OCI-LY3 (cell line): ENCODE measurements at regions not wholly inside any gene's neighbourhood (a gene's known extent, or its start where the extent isn't known, plus 50 kb on each side); places are given as distances from the start of the nearest gene placed in this dataset.
"Not testable (repeated sequence)": the region's sequence is repeated elsewhere in the genome, so short reads cannot be mapped to it uniquely, and the experiment has no call there.

Experiments used
- H2AFZ ChIP-seq: fragments of 200-600, 300-600 bp; shearing (Covaris generic); 2 replicates; pipeline ENCODE4 v1.6.0; 2014; ENCODE audit warnings: antibody characterized with exemption, low read depth, low read length
- H3K27ac ChIP-seq: fragments of 200-600, 300-600 bp; sonication (generic); 2 replicates; pipeline ENCODE4 v1.5.1; 2014; ENCODE audit warnings: mild to moderate bottlenecking, low read length, moderate library complexity, mixed read lengths
- H3K27me3 ChIP-seq: fragments of 200-600, 300-600 bp; sonication (generic); 2 replicates; pipeline ENCODE4 v1.6.1; 2014; ENCODE audit warnings: low read depth, low read length, mixed read lengths
- H3K36me3 ChIP-seq: fragments of 200-600, 300-600 bp; sonication (generic); replicated peaks from 2 replicates; pipeline ENCODE3; 2014; ENCODE audit warnings: low read depth, low read length, mixed read lengths
- H3K4me1 ChIP-seq: fragments of 300-600, 200-600 bp; sonication (generic); 2 replicates; pipeline ENCODE4 v1.6.1; 2014; ENCODE audit warnings: low read length, mixed read lengths
- H3K4me2 ChIP-seq: fragments of 200-600, 300-600 bp; sonication (generic); 2 replicates; pipeline ENCODE4 v1.6.1; 2014; ENCODE audit warnings: low read length, mixed read lengths
- H3K4me3 ChIP-seq: fragments of 300-600, 200-600 bp; sonication (generic); 2 replicates; pipeline ENCODE4 v1.5.1; 2014; ENCODE audit warnings: antibody characterized with exemption, mild to moderate bottlenecking, low read length, moderate library complexity
- H3K79me2 ChIP-seq: fragments of 300-600, 200-600 bp; shearing (Covaris generic); 2 replicates; pipeline ENCODE4 v1.6.1; 2014; ENCODE audit warnings: mild to moderate bottlenecking, low read length, mixed read lengths
- H3K9ac ChIP-seq: fragments of 300-600, 200-600 bp; shearing (Covaris generic); 2 replicates; pipeline ENCODE4 v1.6.0; 2014; ENCODE audit warnings: mild to moderate bottlenecking, low read length, moderate library complexity
- H3K9me3 ChIP-seq: fragments of 200-600, 300-600 bp; shearing (Covaris generic); 2 replicates; pipeline ENCODE4 v1.6.1; 2014; ENCODE audit warnings: low read length, mixed read lengths; ENCODE audit not compliant: insufficient read depth
- H4K20me1 ChIP-seq: fragments of 200-600, 300-600 bp; sonication (generic); 2 replicates; pipeline ENCODE4 v1.6.1; 2016; ENCODE audit warnings: low read length, mixed read lengths; ENCODE audit not compliant: insufficient read depth
- CTCF ChIP-seq: fragments of 200-600, 300-600 bp; sonication (generic); IDR thresholded peaks from 2 replicates; pipeline ENCODE4 v1.5.1; 2014; ENCODE audit warnings: antibody characterized with exemption, low read length, low read depth
- EZH2phosphoT487 ChIP-seq: fragments of 200-600 bp; shearing (Covaris generic); IDR thresholded peaks from 2 replicates; pipeline ENCODE4 v1.6.1; 2018; ENCODE audit warnings: antibody characterized with exemption, mixed run types, low read depth

- no peak overlapping the region for H3K27ac ChIP-seq
- H3K4me1 ChIP-seq = no peaks in the 10 kb centered on the region
- H3K4me3 ChIP-seq = no peak overlapping the region
- TF ChIP-seq CTCF = no peak
- no peak overlapping the region for H2AFZ ChIP-seq
- no peaks in the 10 kb centered on the region for H3K27me3 ChIP-seq
- H4K20me1 ChIP-seq = no peaks in the 10 kb centered on the region
- no peaks in the 10 kb centered on the region for H3K36me3 ChIP-seq
- no peak overlapping the region for H3K4me2 ChIP-seq
- H3K9ac ChIP-seq = no peak overlapping the region
- no peaks in the 10 kb centered on the region for H3K79me2 ChIP-seq
- no peaks in the 10 kb centered on the region for H3K9me3 ChIP-seq
Measured at GRCh38 chr5:10017786-10018185, 231.9 kb downstream of the ATPSCKMT start.

- H3K4me2 ChIP-seq, H3K4me1 ChIP-seq, H3K27ac ChIP-seq, H3K79me2 ChIP-seq, H4K20me1 ChIP-seq, H3K27me3 ChIP-seq, H3K36me3 ChIP-seq, H3K4me3 ChIP-seq, H3K9me3 ChIP-seq, H2AFZ ChIP-seq, H3K9ac ChIP-seq: not testable (repeated sequence)
Measured at GRCh38 chr5:10016559-10016958, 233.1 kb downstream of the ATPSCKMT start.

GRCh38 chr5:10015681-10016080, 234.0 kb downstream of the ATPSCKMT start:
- not testable (repeated sequence) for H3K36me3 ChIP-seq, H3K27ac ChIP-seq, H3K79me2 ChIP-seq, H3K9me3 ChIP-seq, H4K20me1 ChIP-seq, H3K9ac ChIP-seq, H2AFZ ChIP-seq, H3K4me1 ChIP-seq, H3K27me3 ChIP-seq, H3K4me3 ChIP-seq, H3K4me2 ChIP-seq

- Histone ChIP-seq H3K27ac (no peak overlapping the region), H3K4me2 (no peak overlapping the region), H3K4me1 (no peaks in the 10 kb centered on the region), H3K4me3 (no peak overlapping the region), H3K9me3 (no peaks in the 10 kb centered on the region), H2AFZ (no peak overlapping the region), H4K20me1 (no peaks in the 10 kb centered on the region), H3K36me3 (no peaks in the 10 kb centered on the region), H3K9ac (no peak overlapping the region), H3K27me3 (no peaks in the 10 kb centered on the region), H3K79me2 (no peaks in the 10 kb centered on the region)
- TF ChIP-seq EZH2phosphoT487 (no peak), CTCF (no peak)
Measured at GRCh38 chr5:10009802-10010201, 239.9 kb downstream of the ATPSCKMT start.

DNA sequence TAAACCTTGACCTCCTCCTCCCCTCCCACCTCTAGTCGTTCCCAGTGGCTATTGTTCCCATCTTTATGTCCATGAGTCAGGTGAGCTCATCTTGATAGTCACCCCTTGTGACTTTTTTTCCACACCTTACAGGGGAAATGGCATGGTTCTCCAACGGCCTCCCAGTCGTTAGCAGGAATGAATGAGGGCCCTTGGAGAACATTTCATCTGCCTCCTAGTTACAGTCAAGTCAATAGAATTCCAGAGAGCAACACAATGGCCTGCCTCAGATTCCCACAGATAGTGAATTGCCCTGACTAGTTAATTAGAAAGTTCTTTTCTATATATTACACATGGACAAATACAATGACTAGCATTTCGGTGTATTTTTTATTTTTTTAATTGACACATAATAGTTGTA, 262.6 kb downstream of the ATPSCKMT start:
- no peak overlapping the region for H3K4me2 ChIP-seq
- no peaks in the 10 kb centered on the region for H3K79me2 ChIP-seq
- no peak overlapping the region for H3K9ac ChIP-seq
- no peak overlapping the region for H3K27ac ChIP-seq
- no peaks in the 10 kb centered on the region for H3K4me1 ChIP-seq
- TF ChIP-seq CTCF (no peak), EZH2phosphoT487 (no peak)
- no peaks in the 10 kb centered on the region for H3K9me3 ChIP-seq
- H3K36me3 ChIP-seq = no peaks in the 10 kb centered on the region
- H3K27me3 ChIP-seq = no peaks in the 10 kb centered on the region
- no peaks in the 10 kb centered on the region for H4K20me1 ChIP-seq
- no peak overlapping the region for H3K4me3 ChIP-seq
- H2AFZ ChIP-seq = no peak overlapping the region
